ENCODE measurements at regions not wholly inside any gene's neighbourhood (a gene's known extent, or its start where the extent isn't known, plus 50 kb on each side); places are given as distances from the start of the nearest gene placed in this dataset.
"Not testable (repeated sequence)": the region's sequence is repeated elsewhere in the genome, so short reads cannot be mapped to it uniquely, and the experiment has no call there.

- not testable (repeated sequence) for H3K36me3 ChIP-seq (ENCODE audit: control insufficient read depth, insufficient read depth, low read length); H3K27ac ChIP-seq (ENCODE audit: low read depth, low read length); H3K4me3 ChIP-seq (ENCODE audit: low read depth, low read length); H3K9me3 ChIP-seq (ENCODE audit: control insufficient read depth, insufficient read depth, low read length); H3K4me1 ChIP-seq (ENCODE audit: control insufficient read depth, insufficient read depth, low read length); H3K27me3 ChIP-seq (ENCODE audit: control insufficient read depth, insufficient read depth, low read length); H3K9ac ChIP-seq (ENCODE audit: low read depth, low read length)
These were observed 161.5 kb downstream of the GOLGA6L4 start for GRCh38 chr15:84397066-84397465.

GRCh38 chr15:84398087-84398486, 162.5 kb downstream of the GOLGA6L4 start:
- not testable (repeated sequence) for H3K27me3 ChIP-seq (ENCODE audit: control insufficient read depth, insufficient read depth, low read length); H3K9me3 ChIP-seq (ENCODE audit: control insufficient read depth, insufficient read depth, low read length); H3K27ac ChIP-seq (ENCODE audit: low read depth, low read length); H3K4me1 ChIP-seq (ENCODE audit: control insufficient read depth, insufficient read depth, low read length); H3K4me3 ChIP-seq (ENCODE audit: low read depth, low read length); H3K36me3 ChIP-seq (ENCODE audit: control insufficient read depth, insufficient read depth, low read length); H3K9ac ChIP-seq (ENCODE audit: low read depth, low read length)

- Histone ChIP-seq H3K4me1 (ENCODE audit: control insufficient read depth, insufficient read depth, low read length) (no peaks in the 10 kb centered on the region), H3K9ac (ENCODE audit: low read depth, low read length) (no peak overlapping the region), H3K36me3 (ENCODE audit: control insufficient read depth, insufficient read depth, low read length) (no peaks in the 10 kb centered on the region), H3K27ac (ENCODE audit: low read depth, low read length) (no peak overlapping the region), H3K9me3 (ENCODE audit: control insufficient read depth, insufficient read depth, low read length) (peaks cover 4% of the 10 kb centered on the region; the same call in 1 of the 2 replicates), H3K27me3 (ENCODE audit: control insufficient read depth, insufficient read depth, low read length) (no peaks in the 10 kb centered on the region), H3K4me3 (ENCODE audit: low read depth, low read length) (no peak overlapping the region)
These were observed 163.5 kb downstream of the GOLGA6L4 start for GRCh38 chr15:84398763-84399701.

GRCh38 chr15:84400017-84400740, 164.6 kb downstream of the GOLGA6L4 start:
- H3K27me3 ChIP-seq (ENCODE audit: control insufficient read depth, insufficient read depth, low read length), result no peaks in the 10 kb centered on the region
- H3K9me3 ChIP-seq (ENCODE audit: control insufficient read depth, insufficient read depth, low read length), result peaks cover 4% of the 10 kb centered on the region; the same call in 1 of the 2 replicates
- H3K27ac ChIP-seq (ENCODE audit: low read depth, low read length), result no peak overlapping the region
- no peak overlapping the region for H3K4me3 ChIP-seq (ENCODE audit: low read depth, low read length)
- no peak overlapping the region for H3K9ac ChIP-seq (ENCODE audit: low read depth, low read length)
- H3K36me3 ChIP-seq (ENCODE audit: control insufficient read depth, insufficient read depth, low read length), result no peaks in the 10 kb centered on the region
- H3K4me1 ChIP-seq (ENCODE audit: control insufficient read depth, insufficient read depth, low read length), result no peaks in the 10 kb centered on the region

- Histone ChIP-seq H3K36me3 (ENCODE audit: control insufficient read depth, insufficient read depth, low read length) (no peaks in the 10 kb centered on the region), H3K27me3 (ENCODE audit: control insufficient read depth, insufficient read depth, low read length) (no peaks in the 10 kb centered on the region), H3K9ac (ENCODE audit: low read depth, low read length) (no peak overlapping the region), H3K4me1 (ENCODE audit: control insufficient read depth, insufficient read depth, low read length) (no peaks in the 10 kb centered on the region), H3K9me3 (ENCODE audit: control insufficient read depth, insufficient read depth, low read length) (peaks cover 4% of the 10 kb centered on the region; the same call in 1 of the 2 replicates), H3K27ac (ENCODE audit: low read depth, low read length) (no peak overlapping the region), H3K4me3 (ENCODE audit: low read depth, low read length) (no peak overlapping the region)
These were observed 165.2 kb downstream of the GOLGA6L4 start for GRCh38 chr15:84400820-84401219.

- not testable (repeated sequence) for H3K4me1 ChIP-seq (ENCODE audit: control insufficient read depth, insufficient read depth, low read length); H3K4me3 ChIP-seq (ENCODE audit: low read depth, low read length); H3K27me3 ChIP-seq (ENCODE audit: control insufficient read depth, insufficient read depth, low read length); H3K27ac ChIP-seq (ENCODE audit: low read depth, low read length); H3K9ac ChIP-seq (ENCODE audit: low read depth, low read length); H3K9me3 ChIP-seq (ENCODE audit: control insufficient read depth, insufficient read depth, low read length); H3K36me3 ChIP-seq (ENCODE audit: control insufficient read depth, insufficient read depth, low read length)
These were observed 165.9 kb downstream of the GOLGA6L4 start for GRCh38 chr15:84401461-84401860.

- not testable (repeated sequence) for H3K27me3 ChIP-seq (ENCODE audit: control insufficient read depth, insufficient read depth, low read length); H3K4me3 ChIP-seq (ENCODE audit: low read depth, low read length); H3K9ac ChIP-seq (ENCODE audit: low read depth, low read length); H3K27ac ChIP-seq (ENCODE audit: low read depth, low read length); H3K36me3 ChIP-seq (ENCODE audit: control insufficient read depth, insufficient read depth, low read length); H3K4me1 ChIP-seq (ENCODE audit: control insufficient read depth, insufficient read depth, low read length); H3K9me3 ChIP-seq (ENCODE audit: control insufficient read depth, insufficient read depth, low read length)
These were observed 166.6 kb downstream of the GOLGA6L4 start for GRCh38 chr15:84401891-84402840.

- H3K9me3 ChIP-seq (ENCODE audit: control insufficient read depth, insufficient read depth, low read length), result peaks cover 4% of the 10 kb centered on the region; the same call in 1 of the 2 replicates
- no peaks in the 10 kb centered on the region for H3K36me3 ChIP-seq (ENCODE audit: control insufficient read depth, insufficient read depth, low read length)
- no peaks in the 10 kb centered on the region for H3K27me3 ChIP-seq (ENCODE audit: control insufficient read depth, insufficient read depth, low read length)
These were observed 167.5 kb downstream of the GOLGA6L4 start for GRCh38 chr15:84402856-84403608.

GRCh38 chr15:84409357-84409756, 173.8 kb downstream of the GOLGA6L4 start:
- H3K27me3 ChIP-seq (ENCODE audit: control insufficient read depth, insufficient read depth, low read length); H3K9ac ChIP-seq (ENCODE audit: low read depth, low read length); H3K9me3 ChIP-seq (ENCODE audit: control insufficient read depth, insufficient read depth, low read length); H3K36me3 ChIP-seq (ENCODE audit: control insufficient read depth, insufficient read depth, low read length); H3K4me1 ChIP-seq (ENCODE audit: control insufficient read depth, insufficient read depth, low read length); H3K27ac ChIP-seq (ENCODE audit: low read depth, low read length); H3K4me3 ChIP-seq (ENCODE audit: low read depth, low read length): not testable (repeated sequence)

More at GRCh38 chr15:84402856-84403608, 167.5 kb downstream of the GOLGA6L4 start:
- no peaks in the 10 kb centered on the region for H3K4me1 ChIP-seq (ENCODE audit: control insufficient read depth, insufficient read depth, low read length)
- H3K27ac ChIP-seq (ENCODE audit: low read depth, low read length), result no peak overlapping the region
- H3K9ac ChIP-seq (ENCODE audit: low read depth, low read length), result no peak overlapping the region
- H3K4me3 ChIP-seq (ENCODE audit: low read depth, low read length), result no peak overlapping the region

- H3K9me3 ChIP-seq (ENCODE audit: control insufficient read depth, insufficient read depth, low read length); H3K9ac ChIP-seq (ENCODE audit: low read depth, low read length); H3K36me3 ChIP-seq (ENCODE audit: control insufficient read depth, insufficient read depth, low read length); H3K27me3 ChIP-seq (ENCODE audit: control insufficient read depth, insufficient read depth, low read length); H3K27ac ChIP-seq (ENCODE audit: low read depth, low read length); H3K4me3 ChIP-seq (ENCODE audit: low read depth, low read length); H3K4me1 ChIP-seq (ENCODE audit: control insufficient read depth, insufficient read depth, low read length): not testable (repeated sequence)
These were observed 179.2 kb upstream of the ZSCAN2 start for GRCh38 chr15:84421513-84422181.
